ENCODE measurements at regions not wholly inside any gene's neighbourhood (a gene's known extent, or its start where the extent isn't known, plus 50 kb on each side); places are given as distances from the start of the nearest gene placed in this dataset.

- TF ChIP-seq CTCF (conservative IDR thresholded peaks at IDR 0.05): no peak
- TF ChIP-seq ZFX (IDR thresholded peaks at IDR 0.05): no peak
- H3K27ac ChIP-seq: no peak overlapping the region
Observed at GRCh38 chr16:85341972-85342695, 229.9 kb upstream of the CIBAR2 start.

- no peak for TF ChIP-seq CTCF (conservative IDR thresholded peaks at IDR 0.05)
- no peak for TF ChIP-seq ZFX (IDR thresholded peaks at IDR 0.05)
- H3K27ac ChIP-seq: no peak overlapping the region
Observed at GRCh38 chr16:85344502-85345128, 232.3 kb upstream of the CIBAR2 start.

- TF ChIP-seq CTCF (conservative IDR thresholded peaks at IDR 0.05): no peak
- TF ChIP-seq ZFX (IDR thresholded peaks at IDR 0.05): no peak
Observed at GRCh38 chr16:85345129-85345639, 232.9 kb upstream of the CIBAR2 start.

GRCh38 chr16:85346404-85347212 lies 234.3 kb upstream of the CIBAR2 start:
- no peak overlapping the region for H3K27ac ChIP-seq
- no peak for TF ChIP-seq ZFX (IDR thresholded peaks at IDR 0.05)
- no peak for TF ChIP-seq CTCF (conservative IDR thresholded peaks at IDR 0.05)

More at GRCh38 chr16:85345129-85345639, 232.9 kb upstream of the CIBAR2 start:
- H3K27ac ChIP-seq: no peak overlapping the region

- H3K27ac ChIP-seq: no peak overlapping the region
- TF ChIP-seq ZFX (IDR thresholded peaks at IDR 0.05): no peak
- TF ChIP-seq CTCF (conservative IDR thresholded peaks at IDR 0.05): no peak
Observed at GRCh38 chr16:85347213-85347591, 234.9 kb upstream of the CIBAR2 start.

GRCh38 chr16:85348065-85348840 lies 236.0 kb upstream of the CIBAR2 start:
- TF ChIP-seq ZFX (IDR thresholded peaks at IDR 0.05) (no peak), CTCF (conservative IDR thresholded peaks at IDR 0.05) (no peak)
- H3K27ac ChIP-seq: peak overlapping the region; percentile 88

Measured in C4-2B (cell line).